Colonic mucosa (tissue), 4 donors: ENCODE measurements at regions not wholly inside any gene's neighbourhood (a gene's known extent, or its start where the extent isn't known, plus 50 kb on each side); places are given as distances from the start of the nearest gene placed in this dataset.
"Not testable (repeated sequence)": the region's sequence is repeated elsewhere in the genome, so short reads cannot be mapped to it uniquely, and the experiment has no call there.

Source experiments
- DNase-seq: peaks from one replicate; pipeline ENCODE4 v3.0.0-alpha.2; 2020
- H3K27ac ChIP-seq: fragments of 200-600 bp; one replicate; pipeline ENCODE4 v1.8.0; 2021
- H3K27me3 ChIP-seq: fragments of 200-600 bp; one replicate; pipeline ENCODE4 v1.8.0; 2021
- H3K36me3 ChIP-seq: fragments of 200-600 bp; one replicate; pipeline ENCODE4 v1.8.0; 2021
- H3K4me1 ChIP-seq: fragments of 200-600 bp; one replicate; pipeline ENCODE4 v1.8.0; 2021; ENCODE audit warnings: mild to moderate bottlenecking
- H3K4me3 ChIP-seq: fragments of 200-600 bp; one replicate; pipeline ENCODE4 v1.8.0; 2021
- H3K9ac ChIP-seq, 2 donors: one replicate each; pipeline ENCODE4 v1.7.0; 2013; ENCODE audit warnings: control low read depth in 2 of 2, low read depth in 2 of 2, low read length in 2 of 2
- H3K9me3 ChIP-seq: fragments of 200-600 bp; one replicate; pipeline ENCODE4 v1.8.0; 2021
- intact Hi-C: fragments of 100-400 bp; cut with DNase I; formaldehyde crosslinking; loops from one replicate; pipeline ENCODE4 v1.14.1; 2022
- TF ChIP-seq, protein P1 (sequence below): fragments of 200-600 bp; IDR thresholded peaks from one replicate; pipeline ENCODE4 v1.8.0; 2022; ENCODE audit warnings: antibody characterized with exemption, mild to moderate bottlenecking
- donor health status: healthy.
- donor health status: DM: no; HTN: no; CAD: no.
- donor health status: DM: no; HTN: no; CAD: no.

DNA sequence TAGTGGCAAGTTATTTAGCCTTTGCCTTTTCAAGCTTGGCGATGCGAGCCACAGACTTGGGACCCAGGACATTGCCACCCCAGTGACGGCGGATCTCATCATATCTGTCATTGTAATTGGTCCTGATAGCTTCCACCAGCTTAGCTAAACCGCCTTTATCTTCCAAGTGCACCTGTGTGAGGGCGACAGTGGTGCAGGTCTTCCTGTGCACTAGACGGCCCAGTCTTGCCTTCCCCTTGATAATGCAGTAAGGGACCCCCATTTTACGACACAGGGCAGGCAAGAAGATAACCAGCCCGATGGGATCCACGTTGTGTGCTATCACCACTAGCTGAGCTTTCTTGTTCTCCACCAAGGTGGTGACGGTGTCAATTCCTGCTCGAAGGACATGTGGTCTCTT, 99.6 kb upstream of the ITGB1 start:
- no peak overlapping the region for H3K9ac ChIP-seq
- no peaks in the 10 kb centered on the region for H3K27me3 ChIP-seq
- no peak overlapping the region for H3K27ac ChIP-seq
- no peak overlapping the region for H3K4me3 ChIP-seq
- intact Hi-C loops, result no loop called here
- H3K9me3 ChIP-seq, result no peaks in the 10 kb centered on the region
- H3K4me1 ChIP-seq, result no peaks in the 10 kb centered on the region
- H3K36me3 ChIP-seq, result no peaks in the 10 kb centered on the region
- TF ChIP-seq, protein P1, sequence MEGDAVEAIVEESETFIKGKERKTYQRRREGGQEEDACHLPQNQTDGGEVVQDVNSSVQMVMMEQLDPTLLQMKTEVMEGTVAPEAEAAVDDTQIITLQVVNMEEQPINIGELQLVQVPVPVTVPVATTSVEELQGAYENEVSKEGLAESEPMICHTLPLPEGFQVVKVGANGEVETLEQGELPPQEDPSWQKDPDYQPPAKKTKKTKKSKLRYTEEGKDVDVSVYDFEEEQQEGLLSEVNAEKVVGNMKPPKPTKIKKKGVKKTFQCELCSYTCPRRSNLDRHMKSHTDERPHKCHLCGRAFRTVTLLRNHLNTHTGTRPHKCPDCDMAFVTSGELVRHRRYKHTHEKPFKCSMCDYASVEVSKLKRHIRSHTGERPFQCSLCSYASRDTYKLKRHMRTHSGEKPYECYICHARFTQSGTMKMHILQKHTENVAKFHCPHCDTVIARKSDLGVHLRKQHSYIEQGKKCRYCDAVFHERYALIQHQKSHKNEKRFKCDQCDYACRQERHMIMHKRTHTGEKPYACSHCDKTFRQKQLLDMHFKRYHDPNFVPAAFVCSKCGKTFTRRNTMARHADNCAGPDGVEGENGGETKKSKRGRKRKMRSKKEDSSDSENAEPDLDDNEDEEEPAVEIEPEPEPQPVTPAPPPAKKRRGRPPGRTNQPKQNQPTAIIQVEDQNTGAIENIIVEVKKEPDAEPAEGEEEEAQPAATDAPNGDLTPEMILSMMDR, result no peak
- no peak for DNase-seq

- H3K9me3 ChIP-seq, result no peaks in the 10 kb centered on the region
- TF ChIP-seq, protein P1, result no peak
- no peaks in the 10 kb centered on the region for H3K36me3 ChIP-seq
- H3K9ac ChIP-seq, result no peak overlapping the region
- no peak overlapping the region for H3K27ac ChIP-seq
- no peaks in the 10 kb centered on the region for H3K4me1 ChIP-seq
- no peaks in the 10 kb centered on the region for H3K27me3 ChIP-seq
- no peak overlapping the region for H3K4me3 ChIP-seq
- intact Hi-C loops, result no loop called here
- DNase-seq, result no peak
Measured at GRCh38 chr10:33056828-33057596, 99.0 kb upstream of the ITGB1 start.

- intact Hi-C loops, result no loop called here
- no peak for DNase-seq
- no peaks in the 10 kb centered on the region for H3K4me1 ChIP-seq
- H3K9ac ChIP-seq, result no peak overlapping the region
- no peak overlapping the region for H3K4me3 ChIP-seq
- no peaks in the 10 kb centered on the region for H3K9me3 ChIP-seq
- H3K36me3 ChIP-seq, result no peaks in the 10 kb centered on the region
- H3K27me3 ChIP-seq, result no peaks in the 10 kb centered on the region
- H3K27ac ChIP-seq, result no peak overlapping the region
- TF ChIP-seq, protein P1, result no peak
Measured at GRCh38 chr10:33055625-33056024, 97.6 kb upstream of the ITGB1 start.

DNA sequence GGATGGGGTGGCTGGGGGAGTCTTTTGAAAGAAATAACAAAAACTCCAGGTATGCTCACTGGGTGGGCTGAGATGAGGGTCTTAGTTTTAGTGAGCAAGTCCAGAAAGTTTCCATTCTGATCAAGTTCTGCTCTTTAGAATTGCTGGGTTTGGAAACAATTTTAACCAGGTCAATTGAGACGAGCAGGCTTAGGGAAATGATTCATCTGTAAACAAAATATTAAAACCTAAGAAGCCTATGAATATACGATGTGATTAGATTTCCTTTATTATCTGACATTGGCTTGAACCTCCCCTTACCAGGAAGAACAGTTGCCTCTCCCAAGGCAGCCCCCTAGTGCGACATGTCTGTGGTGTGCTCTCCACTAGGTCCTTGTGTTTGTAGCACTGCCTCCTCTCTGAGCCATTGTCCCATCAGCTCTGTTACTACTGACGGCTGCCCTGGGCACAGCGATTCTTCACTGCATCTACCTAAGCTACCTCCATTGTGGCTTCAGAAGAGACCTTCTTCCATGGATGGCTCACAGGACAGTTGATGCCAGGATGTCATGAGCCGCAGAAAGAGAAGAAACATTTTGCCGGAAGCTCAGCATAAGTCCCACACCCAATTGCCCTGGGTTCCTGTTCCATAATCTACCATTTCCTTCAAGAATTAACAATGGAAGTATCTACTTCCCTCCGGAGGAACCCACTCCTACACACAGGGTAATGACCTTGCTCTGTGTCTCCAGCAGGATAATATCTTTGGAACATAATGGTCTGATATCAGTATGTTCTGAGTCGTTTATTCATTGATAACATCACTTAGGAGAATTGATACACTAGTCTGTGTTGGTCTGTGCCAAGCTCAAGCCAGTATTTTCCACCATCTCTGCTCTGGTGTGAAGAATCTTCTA, 95.1 kb upstream of the ITGB1 start:
- H3K9me3 ChIP-seq, result no peaks in the 10 kb centered on the region
- no peak overlapping the region for H3K27ac ChIP-seq
- intact Hi-C loops, result no loop called here
- H3K9ac ChIP-seq, result no peak overlapping the region
- TF ChIP-seq, protein P1, result no peak
- H3K36me3 ChIP-seq, result no peaks in the 10 kb centered on the region
- H3K27me3 ChIP-seq, result no peaks in the 10 kb centered on the region
- DNase-seq, result no peak
- H3K4me1 ChIP-seq, result no peaks in the 10 kb centered on the region
- no peak overlapping the region for H3K4me3 ChIP-seq

- no peaks in the 10 kb centered on the region for H3K36me3 ChIP-seq
- intact Hi-C loops, result no loop called here
- no peaks in the 10 kb centered on the region for H3K27me3 ChIP-seq
- H3K9me3 ChIP-seq, result no peaks in the 10 kb centered on the region
- H3K4me1 ChIP-seq, result no peaks in the 10 kb centered on the region
- TF ChIP-seq, protein P1, result no peak
- H3K27ac ChIP-seq, result no peak overlapping the region
- no peak overlapping the region for H3K4me3 ChIP-seq
- DNase-seq, result no peak
- H3K9ac ChIP-seq, result no peak overlapping the region
Measured at GRCh38 chr10:33052263-33052875, 94.3 kb upstream of the ITGB1 start.

DNA sequence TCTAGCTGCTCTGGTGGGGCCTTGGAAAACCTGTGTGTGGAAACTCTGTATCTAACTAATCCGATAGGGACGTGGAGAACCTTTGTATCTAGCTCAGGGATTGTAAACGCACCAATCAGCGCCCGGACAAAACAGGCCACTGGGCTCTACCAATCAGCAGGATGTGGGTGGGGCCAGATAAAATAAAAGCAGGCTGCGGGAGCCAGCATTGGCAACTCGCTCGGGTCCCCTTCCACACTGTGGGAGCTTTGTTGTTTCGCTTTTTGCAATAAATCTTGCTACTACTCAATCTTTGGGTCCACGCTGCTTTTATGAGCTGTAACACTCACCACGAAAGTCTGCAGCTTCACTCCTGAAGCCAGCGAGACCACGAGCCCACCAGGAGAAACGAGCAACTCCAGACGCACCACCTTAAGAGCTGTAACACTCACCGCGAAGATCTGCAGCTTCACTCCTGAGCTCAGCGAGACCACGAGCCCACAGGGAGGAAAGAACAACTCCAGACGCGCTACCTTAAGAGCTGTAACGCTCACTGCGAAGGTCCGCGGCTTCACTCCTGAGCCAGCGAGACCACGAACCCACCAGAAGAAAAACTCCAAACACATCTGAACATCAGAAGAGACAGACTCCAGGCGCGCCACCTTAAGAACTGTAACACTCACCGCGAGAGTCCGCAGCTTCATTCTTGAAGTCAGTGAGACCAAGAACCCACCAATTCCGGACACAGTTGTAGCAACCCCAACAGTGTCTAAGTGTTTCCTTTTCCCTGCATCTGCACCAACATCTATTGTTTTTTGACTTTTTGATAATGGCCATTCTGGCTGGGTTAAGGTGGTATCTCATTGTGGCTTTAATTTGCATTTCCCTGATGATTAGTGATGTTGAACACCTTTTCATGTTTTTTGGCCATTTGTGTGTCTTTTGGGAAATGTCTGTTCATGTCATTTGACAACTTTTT, 92.2 kb upstream of the ITGB1 start:
- H3K27ac ChIP-seq, H3K4me3 ChIP-seq, H3K36me3 ChIP-seq, intact Hi-C loops, DNase-seq, H3K9me3 ChIP-seq, H3K4me1 ChIP-seq, H3K27me3 ChIP-seq, H3K9ac ChIP-seq: not testable (repeated sequence)
